PC-9 (cell line): ENCODE measurements at regions not wholly inside any gene's neighbourhood (a gene's known extent, or its start where the extent isn't known, plus 50 kb on each side); places are given as distances from the start of the nearest gene placed in this dataset.

Experiments
- EZH2 ChIP-seq: fragments of 200-600 bp; sonication (generic); IDR thresholded peaks from 2 replicates; pipeline ENCODE4 v1.8.0; 2017; ENCODE audit warnings: antibody characterized with exemption, low read depth
- TF ChIP-seq, protein P1 (sequence below): fragments of 200-600 bp; sonication (generic); conservative IDR thresholded peaks from 2 replicates; pipeline ENCODE4 v1.6.1; 2017; ENCODE audit warnings: mixed run types, antibody characterized with exemption, mild to moderate bottlenecking, moderate library complexity

GRCh38 chr18:2204736-2205135 lies 366.6 kb downstream of the METTL4 start:
- TF ChIP-seq, protein P1, sequence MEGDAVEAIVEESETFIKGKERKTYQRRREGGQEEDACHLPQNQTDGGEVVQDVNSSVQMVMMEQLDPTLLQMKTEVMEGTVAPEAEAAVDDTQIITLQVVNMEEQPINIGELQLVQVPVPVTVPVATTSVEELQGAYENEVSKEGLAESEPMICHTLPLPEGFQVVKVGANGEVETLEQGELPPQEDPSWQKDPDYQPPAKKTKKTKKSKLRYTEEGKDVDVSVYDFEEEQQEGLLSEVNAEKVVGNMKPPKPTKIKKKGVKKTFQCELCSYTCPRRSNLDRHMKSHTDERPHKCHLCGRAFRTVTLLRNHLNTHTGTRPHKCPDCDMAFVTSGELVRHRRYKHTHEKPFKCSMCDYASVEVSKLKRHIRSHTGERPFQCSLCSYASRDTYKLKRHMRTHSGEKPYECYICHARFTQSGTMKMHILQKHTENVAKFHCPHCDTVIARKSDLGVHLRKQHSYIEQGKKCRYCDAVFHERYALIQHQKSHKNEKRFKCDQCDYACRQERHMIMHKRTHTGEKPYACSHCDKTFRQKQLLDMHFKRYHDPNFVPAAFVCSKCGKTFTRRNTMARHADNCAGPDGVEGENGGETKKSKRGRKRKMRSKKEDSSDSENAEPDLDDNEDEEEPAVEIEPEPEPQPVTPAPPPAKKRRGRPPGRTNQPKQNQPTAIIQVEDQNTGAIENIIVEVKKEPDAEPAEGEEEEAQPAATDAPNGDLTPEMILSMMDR: no peak
- TF ChIP-seq EZH2: no peak
